HG03135 (cell line): ENCODE measurements at regions not wholly inside any gene's neighbourhood (a gene's known extent, or its start where the extent isn't known, plus 50 kb on each side); places are given as distances from the start of the nearest gene placed in this dataset.

ENCODE experiments used
- ATAC-seq: cut with Tn5 transposase; IDR thresholded peaks from one replicate; pipeline ENCODE4 v1.9.1; 2021; ENCODE audit warnings: mild to moderate bottlenecking, moderate library complexity; ENCODE audit not compliant: unreplicated experiment

GRCh38 chr14:101459551-101459900 lies 101.8 kb upstream of the DIO3 start:
- ATAC-seq: no peak

GRCh38 chr14:101460521-101460920 lies 100.8 kb upstream of the DIO3 start:
- no peak for ATAC-seq

GRCh38 chr14:101460986-101461750 lies 100.1 kb upstream of the DIO3 start:
- ATAC-seq: no peak

- no peak for ATAC-seq
These were observed 99.4 kb upstream of the DIO3 start for GRCh38 chr14:101461891-101462290.

GRCh38 chr14:101462726-101463565 lies 98.3 kb upstream of the DIO3 start:
- no peak for ATAC-seq

GRCh38 chr14:101463566-101464171 lies 97.6 kb upstream of the DIO3 start:
- no peak for ATAC-seq

GRCh38 chr14:101464310-101464983 lies 96.8 kb upstream of the DIO3 start:
- ATAC-seq: no peak

GRCh38 chr14:101464984-101465794 lies 96.1 kb upstream of the DIO3 start:
- no peak for ATAC-seq

- ATAC-seq: no peak
These were observed 95.4 kb upstream of the DIO3 start for GRCh38 chr14:101465795-101466448.

- no peak for ATAC-seq
These were observed 94.7 kb upstream of the DIO3 start for GRCh38 chr14:101466456-101467180.

- no peak for ATAC-seq
These were observed 93.9 kb upstream of the DIO3 start for GRCh38 chr14:101467181-101467926.

- ATAC-seq: no peak
These were observed 91.7 kb upstream of the DIO3 start for GRCh38 chr14:101469382-101470247.

- ATAC-seq: no peak
These were observed 91.0 kb upstream of the DIO3 start for GRCh38 chr14:101470266-101470665.

- ATAC-seq: no peak
These were observed 89.4 kb upstream of the DIO3 start for GRCh38 chr14:101471723-101472517.

GRCh38 chr14:101472518-101472849 lies 88.8 kb upstream of the DIO3 start:
- ATAC-seq: no peak

GRCh38 chr14:101473045-101473729 lies 88.1 kb upstream of the DIO3 start:
- no peak for ATAC-seq
